ENCODE measurements at regions not wholly inside any gene's neighbourhood (a gene's known extent, or its start where the extent isn't known, plus 50 kb on each side); places are given as distances from the start of the nearest gene placed in this dataset.

- FAIRE-seq = no peak
- TF ChIP-seq POLR2A (IDR thresholded peaks at IDR 0.05; ENCODE audit: low read depth, low read length) (no peak), TAF1 (IDR thresholded peaks at IDR 0.05; ENCODE audit: borderline replicate concordance, low read depth, low read length) (no peak), POLR2AphosphoS5 (IDR thresholded peaks at IDR 0.05; ENCODE audit: low read depth, low read length) (no peak)
- no peak for DNase-seq (ENCODE audit: insufficient read length)
Measured at GRCh38 chr18:25962919-25963318, 127.5 kb downstream of the SS18 start.

GRCh38 chr18:25962176-25962575 lies 128.2 kb downstream of the SS18 start:
- TF ChIP-seq POLR2A (IDR thresholded peaks at IDR 0.05; ENCODE audit: low read depth, low read length) (no peak), TAF1 (IDR thresholded peaks at IDR 0.05; ENCODE audit: borderline replicate concordance, low read depth, low read length) (no peak), POLR2AphosphoS5 (IDR thresholded peaks at IDR 0.05; ENCODE audit: low read depth, low read length) (no peak)
- DNase-seq (ENCODE audit: insufficient read length) (no peak), FAIRE-seq (no peak)

DNA sequence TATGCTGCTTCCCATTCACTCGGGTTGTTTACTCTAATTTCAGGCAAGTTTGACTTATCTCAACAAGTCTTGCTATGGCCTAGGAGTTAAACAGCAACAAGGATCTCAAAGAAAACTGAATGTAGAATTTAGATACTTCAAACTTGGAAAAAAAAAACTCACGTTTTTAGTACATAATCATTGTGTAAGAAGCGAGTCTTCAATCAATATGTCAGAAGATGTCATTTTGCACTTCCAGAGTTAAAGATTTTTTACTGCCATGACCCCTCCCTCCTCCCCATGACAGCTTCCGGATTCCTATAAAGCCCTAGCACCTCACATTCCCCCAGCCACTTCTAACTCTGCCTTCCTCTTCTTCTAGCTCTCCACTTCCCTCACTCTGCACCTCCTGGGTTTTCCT lies 133.4 kb downstream of the SS18 start:
- TF ChIP-seq POLR2AphosphoS5 (IDR thresholded peaks at IDR 0.05; ENCODE audit: low read depth, low read length) = no peak
- no peak for TF ChIP-seq POLR2A (IDR thresholded peaks at IDR 0.05; ENCODE audit: low read depth, low read length)
- TF ChIP-seq TAF1 (IDR thresholded peaks at IDR 0.05; ENCODE audit: borderline replicate concordance, low read depth, low read length) = no peak
- no peak for FAIRE-seq
- DNase-seq (ENCODE audit: insufficient read length) = no peak

- no peak for DNase-seq (ENCODE audit: insufficient read length)
- no peak for FAIRE-seq
- no peak for TF ChIP-seq POLR2AphosphoS5 (IDR thresholded peaks at IDR 0.05; ENCODE audit: low read depth, low read length)
- no peak for TF ChIP-seq TAF1 (IDR thresholded peaks at IDR 0.05; ENCODE audit: borderline replicate concordance, low read depth, low read length)
- no peak for TF ChIP-seq POLR2A (IDR thresholded peaks at IDR 0.05; ENCODE audit: low read depth, low read length)
Measured at GRCh38 chr18:25953111-25953510, 137.3 kb downstream of the SS18 start.

DNA sequence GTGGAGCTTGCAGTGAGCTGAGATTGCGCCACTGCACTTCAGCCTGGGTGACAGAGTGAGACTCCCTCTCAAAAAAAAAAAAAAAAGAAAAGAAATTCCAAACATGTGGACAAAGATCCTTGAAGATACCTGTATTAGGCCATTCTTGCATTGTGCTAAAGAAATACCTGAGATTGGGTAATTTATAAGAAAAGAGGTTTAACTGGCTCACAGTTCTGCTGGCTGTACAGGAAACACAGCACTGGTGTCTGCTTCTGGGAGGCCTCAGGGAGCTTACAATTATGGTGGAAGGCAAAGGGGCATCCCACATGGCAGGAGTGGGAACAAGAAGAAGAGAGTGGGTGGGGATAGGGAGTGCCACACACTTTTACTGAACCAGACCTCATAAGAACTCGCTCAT lies 140.1 kb downstream of the SS18 start:
- DNase-seq (ENCODE audit: insufficient read length) = no peak
- TF ChIP-seq POLR2AphosphoS5 (IDR thresholded peaks at IDR 0.05; ENCODE audit: low read depth, low read length) (no peak), POLR2A (IDR thresholded peaks at IDR 0.05; ENCODE audit: low read depth, low read length) (no peak), TAF1 (IDR thresholded peaks at IDR 0.05; ENCODE audit: borderline replicate concordance, low read depth, low read length) (no peak)
- FAIRE-seq = no peak

- DNase-seq (ENCODE audit: insufficient read length) (no peak), FAIRE-seq (no peak)
- TF ChIP-seq POLR2AphosphoS5 (IDR thresholded peaks at IDR 0.05; ENCODE audit: low read depth, low read length) = no peak
Measured at GRCh38 chr18:25946540-25946939, 143.9 kb downstream of the SS18 start.

GRCh38 chr18:25935356-25935755 lies 155.1 kb downstream of the SS18 start:
- no peak for DNase-seq (ENCODE audit: insufficient read length)
- TF ChIP-seq POLR2AphosphoS5 (IDR thresholded peaks at IDR 0.05; ENCODE audit: low read depth, low read length) = no peak
- TF ChIP-seq TAF1 (IDR thresholded peaks at IDR 0.05; ENCODE audit: borderline replicate concordance, low read depth, low read length) = no peak
- TF ChIP-seq POLR2A (IDR thresholded peaks at IDR 0.05; ENCODE audit: low read depth, low read length) = no peak
- peak; percentile 50 for FAIRE-seq

- TF ChIP-seq POLR2A (IDR thresholded peaks at IDR 0.05; ENCODE audit: low read depth, low read length) (no peak), TAF1 (IDR thresholded peaks at IDR 0.05; ENCODE audit: borderline replicate concordance, low read depth, low read length) (no peak), POLR2AphosphoS5 (IDR thresholded peaks at IDR 0.05; ENCODE audit: low read depth, low read length) (no peak)
- no peak for FAIRE-seq
Measured at GRCh38 chr18:25931126-25931525, 159.3 kb downstream of the SS18 start.

DNA sequence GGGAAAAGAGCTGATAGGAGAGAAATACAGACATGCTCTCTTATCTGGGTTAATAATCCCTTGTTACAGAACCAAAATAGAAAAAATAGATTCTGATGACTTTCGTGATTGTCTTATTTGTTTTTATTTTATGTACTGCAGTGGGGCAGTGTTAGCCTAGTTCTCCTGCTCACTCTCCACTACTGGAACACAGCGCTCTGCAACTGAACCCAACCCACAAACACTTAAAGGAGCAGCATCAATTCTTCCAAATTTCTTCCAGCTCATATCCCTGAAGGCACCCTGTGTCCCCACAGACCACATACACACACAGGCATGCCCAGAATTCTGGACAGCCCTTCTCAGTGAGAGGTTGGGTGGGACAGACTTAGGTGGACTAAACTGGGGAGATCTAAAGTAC lies 160.6 kb downstream of the SS18 start:
- DNase-seq (ENCODE audit: insufficient read length) (no peak), FAIRE-seq (no peak)
- TF ChIP-seq POLR2A (IDR thresholded peaks at IDR 0.05; ENCODE audit: low read depth, low read length) (no peak), POLR2AphosphoS5 (IDR thresholded peaks at IDR 0.05; ENCODE audit: low read depth, low read length) (no peak), TAF1 (IDR thresholded peaks at IDR 0.05; ENCODE audit: borderline replicate concordance, low read depth, low read length) (no peak)

More at GRCh38 chr18:25931126-25931525, 159.3 kb downstream of the SS18 start:
- DNase-seq (ENCODE audit: insufficient read length) = no peak

- no peak for FAIRE-seq
- DNase-seq (ENCODE audit: insufficient read length) = no peak
- TF ChIP-seq TAF1 (IDR thresholded peaks at IDR 0.05; ENCODE audit: borderline replicate concordance, low read depth, low read length) = no peak
- TF ChIP-seq POLR2AphosphoS5 (IDR thresholded peaks at IDR 0.05; ENCODE audit: low read depth, low read length) = no peak
- TF ChIP-seq POLR2A (IDR thresholded peaks at IDR 0.05; ENCODE audit: low read depth, low read length) = no peak
Measured at GRCh38 chr18:25927830-25928229, 162.6 kb downstream of the SS18 start.

- TF ChIP-seq TAF1 (IDR thresholded peaks at IDR 0.05; ENCODE audit: borderline replicate concordance, low read depth, low read length) (no peak), POLR2AphosphoS5 (IDR thresholded peaks at IDR 0.05; ENCODE audit: low read depth, low read length) (no peak), POLR2A (IDR thresholded peaks at IDR 0.05; ENCODE audit: low read depth, low read length) (no peak)
- no peak for DNase-seq (ENCODE audit: insufficient read length)
- FAIRE-seq = no peak
Measured at GRCh38 chr18:25923193-25923592, 167.2 kb downstream of the SS18 start.

GRCh38 chr18:25921677-25922421 lies 168.6 kb downstream of the SS18 start:
- no peak for TF ChIP-seq POLR2AphosphoS5 (IDR thresholded peaks at IDR 0.05; ENCODE audit: low read depth, low read length)
- 0 out of 2 replicates have a peak, but pooled peaks have one; percentile 7 for TF ChIP-seq TAF1 (IDR thresholded peaks at IDR 0.05; ENCODE audit: borderline replicate concordance, low read depth, low read length)
- FAIRE-seq (peak; percentile 83), DNase-seq (ENCODE audit: insufficient read length) (peak; percentile 34)

Data from GM12892 (cell line).